ENCODE measurements at regions not wholly inside any gene's neighbourhood (a gene's known extent, or its start where the extent isn't known, plus 50 kb on each side); places are given as distances from the start of the nearest gene placed in this dataset.

GRCh38 chr14:43988989-43989388 lies 518.1 kb downstream of the FSCB start:
- H3K9me3 ChIP-seq (replicated peaks; ENCODE audit: control insufficient read depth, insufficient read depth, low read length), result peaks cover 2% of the 10 kb centered on the region
- BruUV-seq (replicated peaks), result no TSS peak
- H3K4me2 ChIP-seq (ENCODE audit: insufficient read depth, low read length), result no peak overlapping the region
- ChIA-PET POLR2A (no interaction called here), CTCF (no interaction called here)
- H3K4me3 ChIP-seq (replicated peaks in 1 of 3; ENCODE audit: insufficient read depth in 1 of 3, low read depth in 1 of 3, low read length in 3 of 3), result no peak overlapping the region
- TF ChIP-seq GATA2 (IDR thresholded peaks at IDR 0.05; ENCODE audit: insufficient read depth, insufficient read length, low read depth, low read length), result no peak
- TF ChIP-seq CTCF (IDR thresholded peaks at IDR 0.05; ENCODE audit: extremely low read depth in 1 of 2, insufficient read depth in 1 of 2, low read depth in 1 of 2, low read length in 2 of 2), result no peak
- TF ChIP-seq POLR2AphosphoS5 (IDR thresholded peaks at IDR 0.05; ENCODE audit: insufficient read depth, low read depth, low read length), result no peak
- no peak for TF ChIP-seq JUN (IDR thresholded peaks at IDR 0.05; ENCODE audit: borderline replicate concordance, insufficient read depth, insufficient read length, low read depth)
- no peak for TF ChIP-seq FOS (IDR thresholded peaks at IDR 0.05; ENCODE audit: borderline replicate concordance, insufficient read depth, low read length)
- no peak for TF ChIP-seq MAX (IDR thresholded peaks at IDR 0.05; ENCODE audit: insufficient read depth, insufficient read length)
- TF ChIP-seq MYC (IDR thresholded peaks at IDR 0.05; ENCODE audit: low read depth, low read length), result no peak
- no peak for TF ChIP-seq POLR2A (IDR thresholded peaks at IDR 0.05; ENCODE audit: low read depth, low read length)
- TF ChIP-seq EZH2 (IDR thresholded peaks at IDR 0.05; ENCODE audit: borderline replicate concordance, low read depth, low read length, severe bottlenecking), result no peak
- H3K27ac ChIP-seq (ENCODE audit: insufficient read depth, low read depth, low read length), result no peak overlapping the region
- no peaks in the 10 kb centered on the region for H3K4me1 ChIP-seq (ENCODE audit: control insufficient read depth, extremely low read depth, insufficient read depth, low read length)
- FAIRE-seq (no peak), DNase-seq (ENCODE audit: low read depth, low spot score) (no peak)
- no peak overlapping the region for H3K9ac ChIP-seq (replicated peaks; ENCODE audit: extremely low read depth, insufficient read depth, low read length)
- H3K27me3 ChIP-seq (ENCODE audit: control insufficient read depth in 2 of 2, insufficient read depth in 2 of 2, low read length in 2 of 2), result no peaks in the 10 kb centered on the region
- no peaks in the 10 kb centered on the region for H3K79me2 ChIP-seq (ENCODE audit: control insufficient read depth, insufficient read depth, low read length)
- H4K20me1 ChIP-seq (replicated peaks; ENCODE audit: control insufficient read depth, extremely low read depth, insufficient read depth, low read length), result no peaks in the 10 kb centered on the region
- intact Hi-C loops (cut with micrococcal nuclease) (no loop called here), dilution Hi-C loops (cut with MboI; ENCODE audit: extremely low pct_ligation_motif_present, low sequenced_read_pairs) (no loop called here)
- H3K9me1 ChIP-seq (replicated peaks; ENCODE audit: control insufficient read depth, extremely low read depth, insufficient read depth, low read length), result no peaks in the 10 kb centered on the region
- no peaks in the 10 kb centered on the region for H3K36me3 ChIP-seq (ENCODE audit: control insufficient read depth in 2 of 2, extremely low read depth in 1 of 2, insufficient read depth in 2 of 2, low read length in 2 of 2)
- no peak overlapping the region for H2AFZ ChIP-seq (ENCODE audit: low read depth, low read length)

Data from endothelial cell of umbilical vein (primary cell).